AG10803 (cell line): ENCODE measurements at regions not wholly inside any gene's neighbourhood (a gene's known extent, or its start where the extent isn't known, plus 50 kb on each side); places are given as distances from the start of the nearest gene placed in this dataset.

Source experiments
- DNase-seq: peaks from one replicate; pipeline ENCODE4 v3.0.0; 2010; ENCODE audit warnings: low read depth
- H3K4me3 ChIP-seq: 2 replicates; pipeline ENCODE4 v1.5.1; 2011; ENCODE audit warnings: mild to moderate bottlenecking, low read length, control low read depth
- CTCF ChIP-seq: conservative IDR thresholded peaks from 2 replicates; pipeline ENCODE4 v1.5.1; 2011; ENCODE audit warnings: mild to moderate bottlenecking, low read length, control low read depth, inconsistent platforms

- H3K4me3 ChIP-seq, result no peak overlapping the region
- no peak for TF ChIP-seq CTCF
- DNase-seq, result no peak
These were observed 165.1 kb upstream of the AFDN start for GRCh38 chr6:167661552-167662044.

- H3K4me3 ChIP-seq, result no peak overlapping the region
- TF ChIP-seq CTCF, result no peak
- no peak for DNase-seq
These were observed 164.4 kb upstream of the AFDN start for GRCh38 chr6:167662075-167662880.

GRCh38 chr6:167662881-167663205, 163.9 kb upstream of the AFDN start:
- no peak for DNase-seq
- no peak for TF ChIP-seq CTCF
- H3K4me3 ChIP-seq, result no peak overlapping the region

- TF ChIP-seq CTCF, result no peak
- no peak for DNase-seq
- H3K4me3 ChIP-seq, result no peak overlapping the region
These were observed 163.4 kb upstream of the AFDN start for GRCh38 chr6:167663316-167663715.

- H3K4me3 ChIP-seq, result no peak overlapping the region
- no peak for DNase-seq
- TF ChIP-seq CTCF, result no peak
These were observed 162.8 kb upstream of the AFDN start for GRCh38 chr6:167663784-167664443.

GRCh38 chr6:167664678-167665660, 161.7 kb upstream of the AFDN start:
- DNase-seq, result no peak
- no peak for TF ChIP-seq CTCF
- H3K4me3 ChIP-seq, result no peak overlapping the region
